SK-N-DZ (cell line): ENCODE measurements at regions not wholly inside any gene's neighbourhood (a gene's known extent, or its start where the extent isn't known, plus 50 kb on each side); places are given as distances from the start of the nearest gene placed in this dataset.

ENCODE experiments used
- DNase-seq: peaks from one replicate; pipeline ENCODE4 v3.0.0-alpha.2; 2015; ENCODE audit warnings: low spot score

DNA sequence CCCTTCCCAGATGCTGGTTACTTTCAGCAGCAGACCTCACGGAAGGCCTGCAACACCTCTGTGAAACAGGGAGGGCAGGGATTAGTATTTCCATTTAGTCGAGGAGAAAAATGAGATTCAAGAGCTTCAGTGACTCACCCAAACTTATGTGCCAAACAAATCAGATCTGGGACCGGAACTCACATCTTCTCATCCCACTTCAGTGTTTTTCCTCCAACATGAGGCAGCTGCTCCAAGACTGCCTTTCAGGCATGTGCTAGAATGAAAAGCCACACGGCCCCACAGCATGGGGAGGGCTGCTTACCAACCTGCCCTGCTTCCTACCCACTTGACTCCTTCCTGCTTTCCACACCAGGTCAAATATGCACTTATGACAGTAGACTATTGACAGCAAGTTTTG, 129.4 kb upstream of the SLC24A5 start:
- no peak for DNase-seq

- peak; percentile 62 for DNase-seq
Measured at GRCh38 chr15:47993051-47993450, 127.7 kb upstream of the SLC24A5 start.

DNA sequence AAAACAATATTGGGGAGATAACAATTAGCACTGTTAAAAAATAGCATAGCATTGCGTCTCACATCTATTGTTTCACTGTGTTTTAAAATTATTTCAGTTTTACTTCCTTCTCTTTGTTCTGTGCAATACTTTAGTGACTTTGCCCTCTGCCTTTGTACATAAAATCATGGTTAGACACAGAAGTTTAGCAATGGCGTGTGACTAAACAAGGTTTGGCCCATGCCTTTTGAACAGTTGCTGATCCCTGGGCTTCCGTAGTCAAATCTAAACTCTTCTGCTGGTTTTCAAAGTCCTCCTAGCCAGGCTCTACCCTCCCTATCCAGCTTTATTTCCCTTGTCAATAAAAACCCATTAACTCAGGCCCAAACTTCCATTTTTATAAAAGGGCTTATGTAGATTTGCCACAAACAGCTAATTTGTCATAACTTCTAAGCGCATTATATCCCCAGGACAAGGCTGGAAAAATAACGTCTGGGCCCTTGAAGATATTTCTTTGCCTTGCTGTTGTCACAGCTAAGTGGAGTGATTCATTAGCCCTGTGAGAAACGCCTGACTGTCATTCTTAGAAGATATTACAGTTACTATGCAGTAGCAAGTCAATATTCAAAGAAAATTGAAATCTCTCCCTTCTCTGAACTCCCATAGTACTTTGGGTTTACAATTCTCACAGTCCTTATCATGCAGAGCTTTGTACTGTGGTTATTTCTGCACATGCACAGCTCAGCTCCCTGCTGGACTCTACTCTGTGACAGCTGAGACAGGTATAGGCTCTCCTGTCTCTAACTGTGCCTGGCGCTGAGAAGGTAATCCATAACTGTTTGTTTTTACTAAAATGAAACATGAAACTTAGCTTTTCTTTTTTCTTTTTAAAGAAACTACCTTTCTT, 123.4 kb upstream of the SLC24A5 start:
- DNase-seq, result no peak

DNA sequence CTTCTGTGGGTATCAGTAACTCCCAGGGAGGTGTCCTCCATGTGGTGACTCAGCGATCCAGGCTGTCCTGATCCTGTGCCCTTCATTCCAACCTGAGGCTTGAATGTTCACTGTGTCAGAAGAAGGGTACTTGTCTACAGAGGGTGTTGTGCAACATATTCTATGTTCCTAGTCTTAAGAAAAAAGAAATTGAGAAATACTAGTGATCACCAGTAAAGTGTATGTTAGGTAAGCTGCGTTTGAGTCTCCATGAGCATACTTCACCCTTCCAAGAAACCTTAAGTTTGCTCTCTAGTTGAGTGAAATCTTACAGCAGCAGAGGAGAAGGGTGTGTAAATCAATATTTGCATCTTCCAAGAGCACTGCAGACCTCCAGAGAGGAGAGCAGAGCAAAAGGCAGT, 122.2 kb upstream of the SLC24A5 start:
- no peak for DNase-seq

DNA sequence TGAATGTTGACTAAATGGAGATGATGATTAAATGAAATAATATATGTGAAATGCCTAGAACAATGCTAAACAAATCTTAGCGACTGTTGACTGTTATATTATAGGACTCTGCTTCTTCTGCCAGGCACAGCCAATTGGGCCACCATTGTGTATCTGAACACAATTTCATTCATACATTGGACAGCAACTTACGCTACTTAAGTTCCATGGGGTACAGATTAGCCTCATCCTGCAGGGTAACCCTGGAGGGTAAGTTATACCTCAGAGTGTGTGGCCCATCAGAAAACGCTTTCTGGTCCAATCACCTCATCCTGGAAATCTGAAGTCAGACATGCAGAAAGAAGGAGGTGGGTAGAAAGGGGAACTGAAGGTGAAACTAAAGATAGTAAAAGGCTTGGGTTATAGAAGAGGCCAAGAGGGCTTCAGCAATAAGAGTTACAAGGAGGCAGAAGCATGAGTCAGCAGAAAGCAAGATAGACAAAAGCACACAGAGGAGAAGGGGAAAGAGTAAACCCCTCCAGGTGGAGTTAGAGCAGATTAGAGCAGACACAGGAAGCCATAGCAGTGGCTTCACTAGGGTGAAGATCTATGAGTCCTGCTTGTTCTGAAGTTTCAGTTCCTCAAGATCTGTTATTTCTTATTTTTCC, 119.3 kb upstream of the SLC24A5 start:
- DNase-seq, result no peak

DNA sequence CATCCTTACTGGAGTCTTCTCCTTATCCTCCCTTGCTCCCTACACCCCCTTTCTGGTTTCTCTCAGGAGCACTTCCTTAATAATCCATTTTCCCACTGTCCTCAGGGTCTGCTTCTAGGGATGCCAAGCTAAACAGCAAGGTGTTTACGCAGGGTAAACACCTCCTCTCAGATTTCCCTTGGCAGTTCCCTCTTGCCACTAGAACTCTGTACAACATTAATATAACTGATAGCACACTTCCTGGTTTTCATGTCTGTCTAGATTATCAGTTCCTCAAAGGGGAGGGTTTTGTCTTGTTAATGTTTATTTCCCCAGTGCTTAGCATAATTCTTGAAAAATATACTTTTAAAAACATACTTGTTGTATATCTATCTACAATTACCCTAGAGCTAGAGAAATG, 118.0 kb upstream of the SLC24A5 start:
- DNase-seq, result no peak

DNA sequence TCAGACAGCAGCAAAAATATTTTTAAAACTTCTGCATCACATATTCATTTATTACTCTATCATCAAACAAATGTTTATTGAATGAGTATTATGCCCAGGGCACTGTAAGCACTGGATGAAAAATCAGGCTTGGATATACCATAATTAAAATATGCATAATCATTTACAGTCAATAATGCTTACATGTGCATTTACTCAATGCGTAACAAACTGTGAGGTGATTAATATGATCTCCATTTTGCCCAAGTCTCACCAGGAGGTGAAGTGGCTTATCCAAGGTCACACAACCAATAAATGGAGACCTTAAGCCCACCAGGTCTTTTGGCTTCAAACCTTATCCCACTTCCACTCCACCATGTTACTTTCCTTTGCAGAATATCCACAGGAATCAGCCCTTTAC, 117.3 kb upstream of the SLC24A5 start:
- no peak for DNase-seq

DNA sequence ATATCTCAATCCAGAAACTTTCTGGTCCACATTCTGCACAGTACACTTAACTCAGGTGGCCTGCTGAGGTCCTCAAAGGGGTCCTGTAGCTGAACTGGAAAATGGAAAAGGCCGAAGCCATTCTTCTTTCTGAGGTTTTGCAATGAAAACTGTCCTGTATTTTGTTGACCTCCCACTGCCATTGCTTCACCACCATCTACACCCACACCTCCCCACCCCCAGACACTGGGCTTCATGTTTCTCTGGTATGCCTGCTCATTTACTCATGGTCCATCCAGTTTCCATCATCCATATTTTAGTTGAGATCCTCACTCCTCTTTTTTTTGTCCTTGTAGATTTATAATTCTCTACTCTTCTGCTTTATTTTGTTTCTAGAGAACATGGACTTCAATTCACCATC, 115.7 kb upstream of the SLC24A5 start:
- DNase-seq, result no peak

GRCh38 chr15:48006031-48006511, 114.7 kb upstream of the SLC24A5 start:
- no peak for DNase-seq

GRCh38 chr15:48010316-48010715, 110.5 kb upstream of the SLC24A5 start:
- DNase-seq, result no peak

DNA sequence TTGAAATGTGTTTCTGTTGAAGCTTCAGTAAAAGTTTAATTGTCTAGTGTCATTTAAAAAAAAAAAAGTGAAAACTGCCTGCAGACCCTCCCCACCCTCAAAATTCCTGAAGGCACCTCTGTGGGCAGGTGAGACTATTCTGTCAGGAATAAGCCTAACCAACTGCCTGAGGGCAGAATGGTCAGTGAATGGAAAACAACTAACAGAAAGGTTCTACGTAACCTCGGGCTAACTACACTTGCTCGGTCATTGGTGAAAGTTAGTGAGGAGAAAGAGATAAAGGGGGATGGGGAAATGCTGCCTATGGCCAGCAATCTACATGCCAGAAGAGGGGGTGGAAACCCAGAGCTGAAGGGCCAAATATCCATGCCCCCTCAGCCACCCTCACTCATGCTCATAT, 108.6 kb upstream of the SLC24A5 start:
- no peak for DNase-seq

DNA sequence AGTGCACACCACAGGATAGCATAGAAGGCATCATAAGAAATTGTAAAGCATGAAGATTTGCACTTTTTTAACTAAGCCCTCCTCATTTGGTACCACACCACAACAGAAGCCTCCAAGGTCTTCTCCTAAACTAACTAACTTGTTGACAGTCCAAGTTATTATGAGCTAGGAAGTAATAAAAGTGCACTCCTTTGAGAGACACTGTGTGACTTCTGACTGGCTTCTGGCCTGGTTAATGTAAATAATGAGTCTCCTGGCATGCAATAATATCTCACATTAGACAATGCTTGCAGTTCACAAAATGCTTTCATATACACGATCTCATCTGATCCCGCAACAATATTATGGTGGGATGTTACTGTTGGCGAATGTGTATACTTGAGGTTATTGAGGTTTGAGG, 103.9 kb upstream of the SLC24A5 start:
- no peak for DNase-seq

- no peak for DNase-seq
Measured at GRCh38 chr15:48017747-48018146, 103.0 kb upstream of the SLC24A5 start.

- DNase-seq, result peak; percentile 90
Measured at GRCh38 chr15:48020166-48020565, 100.6 kb upstream of the SLC24A5 start.

DNA sequence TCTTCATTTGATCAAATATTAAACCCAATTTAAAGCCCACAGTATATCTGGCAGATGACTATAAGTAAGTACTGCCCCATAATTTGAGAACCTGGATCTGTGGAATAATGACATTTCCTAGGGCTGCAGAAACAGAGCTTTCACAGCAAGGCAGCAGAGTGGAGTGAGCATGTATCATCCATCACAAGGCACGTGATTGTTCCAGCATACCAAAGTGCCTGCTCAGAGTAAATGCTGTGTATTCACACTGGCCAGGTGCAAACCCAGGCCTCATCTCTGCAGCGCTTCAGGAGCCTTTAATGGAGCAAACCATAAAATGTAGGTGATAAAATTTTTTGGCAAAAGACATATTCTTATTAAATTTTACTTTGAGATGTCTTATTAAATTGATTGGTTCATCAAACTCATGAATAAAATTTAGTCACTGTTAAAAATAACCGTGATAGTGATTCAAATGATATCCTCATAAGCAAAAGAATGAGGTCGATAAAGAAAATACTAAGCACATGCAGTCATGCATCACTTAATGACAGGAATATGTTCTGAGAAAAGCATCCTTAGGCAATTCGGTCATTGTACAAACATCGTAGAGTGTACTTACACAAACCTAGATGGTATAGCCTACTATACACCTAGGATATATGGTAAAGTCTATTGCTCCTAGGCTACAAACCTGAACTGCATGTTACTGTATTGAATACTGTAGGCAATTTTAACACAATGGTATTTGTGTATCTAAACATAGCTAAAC, 99.3 kb upstream of the SLC24A5 start:
- peak; percentile 83 for DNase-seq

GRCh38 chr15:48025118-48025517, 95.7 kb upstream of the SLC24A5 start:
- no peak for DNase-seq

DNA sequence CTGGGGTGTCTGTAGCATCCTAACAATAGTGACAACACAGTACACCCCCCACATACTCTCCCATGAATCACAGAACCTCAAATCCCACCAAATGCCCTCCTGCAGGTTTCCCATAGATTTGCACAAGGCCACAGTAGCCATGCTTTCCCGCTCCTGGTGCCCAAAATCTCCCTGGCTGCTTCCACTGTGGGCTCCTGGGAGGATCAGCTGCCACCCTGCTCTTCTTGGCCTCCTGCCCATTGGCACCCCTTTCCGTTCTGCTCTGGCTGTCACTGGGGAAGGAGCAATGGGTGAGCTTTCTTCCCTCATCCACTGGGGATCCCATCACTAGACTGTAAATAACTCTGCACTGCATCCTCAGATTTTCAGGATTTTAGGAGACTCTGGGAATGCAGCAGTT, 92.1 kb upstream of the SLC24A5 start:
- no peak for DNase-seq

DNA sequence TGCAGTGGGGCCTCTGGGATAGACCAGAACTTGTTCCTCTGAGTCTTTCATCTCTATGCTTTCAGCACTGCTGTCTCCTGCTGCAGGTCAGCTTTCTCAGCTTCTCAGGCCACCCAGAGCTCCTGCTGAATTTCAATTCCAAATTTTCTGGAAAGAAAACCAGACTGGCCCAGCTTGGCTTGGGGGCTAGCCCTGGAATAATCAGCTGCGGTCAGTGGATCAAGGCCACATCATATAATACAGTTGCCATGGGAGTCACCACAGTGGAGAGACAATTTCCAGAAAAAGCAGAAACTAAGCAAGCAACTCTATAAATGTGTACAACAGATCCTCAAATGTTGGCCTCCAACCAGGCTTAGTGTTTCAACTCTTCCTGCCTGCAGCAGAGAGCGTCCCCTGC, 91.1 kb upstream of the SLC24A5 start:
- DNase-seq, result no peak

DNA sequence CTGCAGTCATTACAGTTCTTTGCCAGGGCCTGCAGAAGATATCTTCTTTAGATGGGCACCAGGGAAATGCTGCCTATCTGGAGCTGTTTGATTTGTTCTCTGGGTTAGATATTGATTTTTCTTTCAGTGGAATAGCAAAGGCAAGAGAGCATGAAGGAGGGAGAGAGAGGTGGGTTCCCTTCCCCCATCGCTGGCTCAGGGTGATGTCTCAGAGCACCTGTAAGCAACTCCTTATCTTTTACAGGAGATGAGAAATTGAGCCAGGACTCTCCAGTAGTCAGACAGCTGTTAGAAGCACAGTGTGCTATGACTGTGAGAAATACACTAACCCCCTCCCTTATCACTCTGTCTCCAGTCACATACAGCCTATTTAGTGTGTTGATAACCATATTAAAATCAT, 89.3 kb upstream of the SLC24A5 start:
- DNase-seq, result peak; percentile 70

DNA sequence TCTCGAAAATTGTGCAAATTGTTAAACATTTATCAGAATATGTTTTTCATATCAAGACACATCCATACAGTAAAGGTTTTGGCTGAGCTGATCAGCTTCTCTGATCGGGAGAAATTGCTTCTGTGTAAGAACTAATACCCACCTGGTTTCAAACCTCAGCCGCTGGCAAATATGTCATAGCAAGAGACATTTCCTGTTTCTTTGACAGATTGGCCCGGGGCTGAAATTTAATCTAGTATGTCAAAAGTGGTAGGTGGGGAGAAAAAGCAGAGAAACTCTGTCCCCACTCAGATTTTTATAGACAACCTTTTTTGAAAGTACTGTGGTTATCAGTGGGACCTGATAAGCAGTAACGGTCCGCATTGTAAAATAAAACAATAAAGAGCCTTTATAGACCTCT, 88.8 kb upstream of the SLC24A5 start:
- DNase-seq, result peak; percentile 69

GRCh38 chr15:48032911-48033310, 87.9 kb upstream of the SLC24A5 start:
- DNase-seq, result no peak

DNA sequence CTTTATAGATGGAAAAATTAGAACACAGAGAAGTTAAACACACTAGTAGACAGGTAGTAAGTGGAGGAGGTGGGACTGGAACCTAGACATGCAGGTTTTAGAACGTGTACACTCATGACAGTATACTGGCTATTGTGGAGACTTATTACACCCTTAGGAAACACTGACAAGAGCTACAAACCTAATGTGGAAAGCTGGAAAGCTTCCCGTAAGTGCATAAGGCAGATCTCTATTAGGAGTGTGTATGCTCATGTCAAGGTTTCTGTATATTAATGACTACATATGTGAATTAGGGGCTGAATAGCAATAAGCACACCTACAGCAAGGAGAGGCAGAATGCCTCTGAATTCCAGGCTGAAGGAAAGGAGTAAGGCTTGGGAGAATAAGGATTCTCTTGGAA, 82.6 kb upstream of the SLC24A5 start:
- DNase-seq, result no peak
